KOPT-K1 (cell line): ENCODE measurements at regions not wholly inside any gene's neighbourhood (a gene's known extent, or its start where the extent isn't known, plus 50 kb on each side); places are given as distances from the start of the nearest gene placed in this dataset.

Experiments used
- H3K27ac ChIP-seq: fragments of 200-600 bp; sonication (generic); 2 replicates; pipeline ENCODE4 v1.5.1; 2016; ENCODE audit warnings: antibody characterized with exemption, mild to moderate bottlenecking, low read depth, low read length; ENCODE audit not compliant: poor library complexity, severe bottlenecking
- H3K36me3 ChIP-seq: fragments of 200-600 bp; sonication (generic); 2 replicates; pipeline ENCODE4 v1.5.1; 2017; ENCODE audit warnings: antibody characterized with exemption, mild to moderate bottlenecking, low read length, moderate library complexity; ENCODE audit not compliant: insufficient read depth
- H3K9me3 ChIP-seq: fragments of 200-600 bp; sonication (generic); 2 replicates; pipeline ENCODE4 v1.5.1; 2017; ENCODE audit warnings: antibody characterized with exemption, low read length, mild to moderate bottlenecking; ENCODE audit not compliant: insufficient read depth, poor library complexity, severe bottlenecking

GRCh38 chr12:127260531-127260930 is 1006.4 kb upstream of the TMEM132C start:
- Histone ChIP-seq H3K27ac (no peak overlapping the region), H3K36me3 (no peaks in the 10 kb centered on the region), H3K9me3 (peaks cover 7% of the 10 kb centered on the region)

- H3K36me3 ChIP-seq = no peaks in the 10 kb centered on the region
- H3K9me3 ChIP-seq = peaks cover 7% of the 10 kb centered on the region
- H3K27ac ChIP-seq = no peak overlapping the region
These were observed 1006.0 kb upstream of the TMEM132C start for GRCh38 chr12:127260999-127261398.

- Histone ChIP-seq H3K36me3 (no peaks in the 10 kb centered on the region), H3K27ac (no peak overlapping the region), H3K9me3 (peaks cover 7% of the 10 kb centered on the region)
These were observed 1004.4 kb upstream of the TMEM132C start for GRCh38 chr12:127262615-127263014.

- H3K9me3 ChIP-seq = peaks cover 7% of the 10 kb centered on the region
- no peaks in the 10 kb centered on the region for H3K36me3 ChIP-seq
- no peak overlapping the region for H3K27ac ChIP-seq
These were observed 1003.3 kb upstream of the TMEM132C start for GRCh38 chr12:127263621-127264020.

GRCh38 chr12:127267128-127267527 is 999.8 kb upstream of the TMEM132C start:
- Histone ChIP-seq H3K36me3 (no peaks in the 10 kb centered on the region), H3K27ac (no peak overlapping the region), H3K9me3 (no peaks in the 10 kb centered on the region)

- H3K36me3 ChIP-seq = no peaks in the 10 kb centered on the region
- no peaks in the 10 kb centered on the region for H3K9me3 ChIP-seq
- H3K27ac ChIP-seq = no peak overlapping the region
These were observed 998.8 kb upstream of the TMEM132C start for GRCh38 chr12:127268213-127268612.

- Histone ChIP-seq H3K27ac (no peak overlapping the region), H3K36me3 (no peaks in the 10 kb centered on the region)
These were observed 998.1 kb upstream of the TMEM132C start for GRCh38 chr12:127268706-127269425.

GRCh38 chr12:127270193-127270592 is 996.8 kb upstream of the TMEM132C start:
- Histone ChIP-seq H3K27ac (no peak overlapping the region), H3K36me3 (no peaks in the 10 kb centered on the region), H3K9me3 (no peaks in the 10 kb centered on the region)

More at GRCh38 chr12:127268706-127269425, 998.1 kb upstream of the TMEM132C start:
- no peaks in the 10 kb centered on the region for H3K9me3 ChIP-seq

GRCh38 chr12:127271776-127272175 is 995.2 kb upstream of the TMEM132C start:
- H3K9me3 ChIP-seq = no peaks in the 10 kb centered on the region
- H3K36me3 ChIP-seq = no peaks in the 10 kb centered on the region
- no peak overlapping the region for H3K27ac ChIP-seq

- Histone ChIP-seq H3K27ac (no peak overlapping the region), H3K9me3 (no peaks in the 10 kb centered on the region)
These were observed 994.1 kb upstream of the TMEM132C start for GRCh38 chr12:127272864-127273263.

GRCh38 chr12:127273626-127274025 is 993.3 kb upstream of the TMEM132C start:
- no peak overlapping the region for H3K27ac ChIP-seq

More at GRCh38 chr12:127272864-127273263, 994.1 kb upstream of the TMEM132C start:
- H3K36me3 ChIP-seq = no peaks in the 10 kb centered on the region

GRCh38 chr12:127275416-127275815 is 991.6 kb upstream of the TMEM132C start:
- Histone ChIP-seq H3K36me3 (no peaks in the 10 kb centered on the region), H3K27ac (no peak overlapping the region), H3K9me3 (peaks cover 2% of the 10 kb centered on the region)

More at GRCh38 chr12:127273626-127274025, 993.3 kb upstream of the TMEM132C start:
- Histone ChIP-seq H3K9me3 (no peaks in the 10 kb centered on the region), H3K36me3 (no peaks in the 10 kb centered on the region)

GRCh38 chr12:127277882-127278281 is 989.1 kb upstream of the TMEM132C start:
- Histone ChIP-seq H3K36me3 (no peaks in the 10 kb centered on the region), H3K9me3 (peaks cover 6% of the 10 kb centered on the region)

GRCh38 chr12:127278351-127278750 is 988.6 kb upstream of the TMEM132C start:
- no peak overlapping the region for H3K27ac ChIP-seq
- H3K36me3 ChIP-seq = no peaks in the 10 kb centered on the region

More at GRCh38 chr12:127277882-127278281, 989.1 kb upstream of the TMEM132C start:
- no peak overlapping the region for H3K27ac ChIP-seq

GRCh38 chr12:127280393-127281275 is 986.3 kb upstream of the TMEM132C start:
- Histone ChIP-seq H3K36me3 (no peaks in the 10 kb centered on the region), H3K27ac (no peak overlapping the region), H3K9me3 (peaks cover 6% of the 10 kb centered on the region)

More at GRCh38 chr12:127278351-127278750, 988.6 kb upstream of the TMEM132C start:
- H3K9me3 ChIP-seq = peaks cover 6% of the 10 kb centered on the region
